ENCODE measurements at regions not wholly inside any gene's neighbourhood (a gene's known extent, or its start where the extent isn't known, plus 50 kb on each side); places are given as distances from the start of the nearest gene placed in this dataset.
"Not testable (repeated sequence)": the region's sequence is repeated elsewhere in the genome, so short reads cannot be mapped to it uniquely, and the experiment has no call there.

- Histone ChIP-seq H3K36me3 (no peaks in the 10 kb centered on the region), H3K27me3 (no peaks in the 10 kb centered on the region), H3K9me3 (no peaks in the 10 kb centered on the region), H3K4me3 (no peak overlapping the region), H3K27ac (no peak overlapping the region), H3K4me1 (no peaks in the 10 kb centered on the region)
- DNase-seq (no peak), ATAC-seq (no peak)
- WGBS (ENCODE audit: insufficient coverage, low coverage, low lambda C conversion rate, missing lambda C conversion rate) = 63% methylated on average over 5 of the region's 5 CpGs
- TF ChIP-seq CTCF (IDR thresholded peaks at IDR 0.05) = no peak
- TF ChIP-seq POLR2A (IDR thresholded peaks at IDR 0.05) = no peak
- intact Hi-C loops (cut with DNase I) = no loop called here
These were observed 298.4 kb upstream of the LUZP2 start for GRCh38 chr11:24198481-24198880.

GRCh38 chr11:24199461-24199860 lies 297.4 kb upstream of the LUZP2 start:
- ATAC-seq (no peak), DNase-seq (no peak)
- 45% methylated on average over 1 of the region's 1 CpG for whole genome bisulfite sequencing (ENCODE audit: insufficient coverage, low coverage, low lambda C conversion rate, missing lambda C conversion rate)
- Histone ChIP-seq H3K27me3 (no peaks in the 10 kb centered on the region), H3K9me3 (no peaks in the 10 kb centered on the region), H3K4me1 (no peaks in the 10 kb centered on the region), H3K27ac (no peak overlapping the region), H3K36me3 (no peaks in the 10 kb centered on the region), H3K4me3 (no peak overlapping the region)
- intact Hi-C loops (cut with DNase I) = no loop called here
- TF ChIP-seq CTCF (IDR thresholded peaks at IDR 0.05) (no peak), POLR2A (IDR thresholded peaks at IDR 0.05) (no peak)

DNA sequence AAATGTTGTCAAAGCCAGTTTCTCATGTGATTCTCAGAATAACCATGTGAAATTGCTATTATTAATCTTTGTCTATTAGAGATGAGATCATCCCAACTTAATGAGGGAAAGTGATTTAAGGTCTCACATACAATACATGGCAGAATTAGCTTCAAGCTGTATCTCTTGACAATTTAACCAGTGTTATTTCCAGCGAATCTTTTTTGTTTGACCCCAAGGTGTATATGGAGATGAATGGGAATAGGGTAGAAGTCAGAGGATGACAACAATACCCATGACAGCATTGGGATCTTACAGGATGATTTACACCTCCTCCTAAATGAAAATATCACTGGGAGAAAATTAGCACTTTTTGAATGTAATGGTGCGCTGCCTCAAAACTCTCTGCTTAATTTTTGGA lies 290.8 kb upstream of the LUZP2 start:
- ATAC-seq = no peak
- no peak for DNase-seq
- WGBS (ENCODE audit: insufficient coverage, low coverage, low lambda C conversion rate, missing lambda C conversion rate) = 71% methylated on average over 2 of the region's 2 CpGs
- no peaks in the 10 kb centered on the region for H3K4me1 ChIP-seq
- H3K36me3 ChIP-seq = no peaks in the 10 kb centered on the region
- H3K27ac ChIP-seq = no peak overlapping the region
- H3K9me3 ChIP-seq = no peaks in the 10 kb centered on the region
- intact Hi-C loops (cut with DNase I) = no loop called here
- no peak for TF ChIP-seq CTCF (IDR thresholded peaks at IDR 0.05)
- TF ChIP-seq POLR2A (IDR thresholded peaks at IDR 0.05) = no peak
- H3K4me3 ChIP-seq = no peak overlapping the region
- H3K27me3 ChIP-seq = no peaks in the 10 kb centered on the region

DNA sequence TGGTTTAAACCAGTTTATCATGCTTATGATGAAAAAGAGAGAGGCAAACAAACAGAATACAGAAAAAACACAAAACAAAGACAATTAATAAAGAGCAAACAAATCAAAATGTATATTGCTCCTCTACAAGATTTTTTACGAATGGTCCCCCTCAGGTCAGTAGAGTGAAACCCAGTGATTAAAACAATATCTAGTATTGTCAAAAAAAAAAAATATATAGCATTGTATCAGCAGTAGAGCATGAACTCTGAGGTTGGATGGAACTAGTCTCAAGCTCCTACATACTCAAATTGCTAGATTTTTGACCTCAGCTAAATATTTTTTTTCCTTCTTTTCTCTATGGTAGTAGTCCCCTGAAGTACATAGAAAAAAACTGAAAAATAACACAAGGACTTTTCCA lies 290.3 kb upstream of the LUZP2 start:
- no peaks in the 10 kb centered on the region for H3K27me3 ChIP-seq
- no peak overlapping the region for H3K27ac ChIP-seq
- intact Hi-C loops (cut with DNase I) = no loop called here
- no peaks in the 10 kb centered on the region for H3K4me1 ChIP-seq
- H3K36me3 ChIP-seq = no peaks in the 10 kb centered on the region
- H3K9me3 ChIP-seq = no peaks in the 10 kb centered on the region
- ATAC-seq = no peak
- DNase-seq = no peak
- WGBS (ENCODE audit: insufficient coverage, low coverage, low lambda C conversion rate, missing lambda C conversion rate) = 47% methylated on average over 1 of the region's 1 CpG
- H3K4me3 ChIP-seq = no peak overlapping the region
- no peak for TF ChIP-seq CTCF (IDR thresholded peaks at IDR 0.05)
- TF ChIP-seq POLR2A (IDR thresholded peaks at IDR 0.05) = no peak

DNA sequence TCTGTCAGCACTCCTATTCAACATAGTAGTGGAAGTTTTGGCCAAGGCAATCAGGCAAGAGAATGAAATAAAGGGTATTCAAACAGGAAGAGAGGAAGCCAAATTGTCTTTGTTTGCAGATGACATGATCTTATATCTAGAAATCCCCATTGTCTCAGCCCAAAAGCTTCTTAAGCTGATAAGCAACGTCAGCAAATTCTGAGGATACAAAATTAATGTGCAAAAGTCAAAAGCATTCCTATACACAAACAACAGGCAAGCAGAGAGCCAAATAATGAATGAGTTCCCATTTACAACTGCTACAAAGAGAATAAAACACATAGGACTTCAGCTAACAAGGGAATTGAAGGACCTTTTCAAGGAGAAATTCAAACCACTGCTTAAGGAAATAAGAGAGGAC lies 280.4 kb upstream of the LUZP2 start:
- intact Hi-C loops (cut with DNase I) = no loop called here
- no peak overlapping the region for H3K4me3 ChIP-seq
- no peaks in the 10 kb centered on the region for H3K27me3 ChIP-seq
- H3K9me3 ChIP-seq = no peaks in the 10 kb centered on the region
- 7% methylated on average over 1 of the region's 1 CpG for WGBS (ENCODE audit: insufficient coverage, low coverage, low lambda C conversion rate, missing lambda C conversion rate)
- no peak for DNase-seq
- H3K4me1 ChIP-seq = no peaks in the 10 kb centered on the region
- TF ChIP-seq CTCF (IDR thresholded peaks at IDR 0.05) = no peak
- TF ChIP-seq POLR2A (IDR thresholded peaks at IDR 0.05) = no peak
- ATAC-seq = no peak
- no peaks in the 10 kb centered on the region for H3K36me3 ChIP-seq
- H3K27ac ChIP-seq = no peak overlapping the region

DNA sequence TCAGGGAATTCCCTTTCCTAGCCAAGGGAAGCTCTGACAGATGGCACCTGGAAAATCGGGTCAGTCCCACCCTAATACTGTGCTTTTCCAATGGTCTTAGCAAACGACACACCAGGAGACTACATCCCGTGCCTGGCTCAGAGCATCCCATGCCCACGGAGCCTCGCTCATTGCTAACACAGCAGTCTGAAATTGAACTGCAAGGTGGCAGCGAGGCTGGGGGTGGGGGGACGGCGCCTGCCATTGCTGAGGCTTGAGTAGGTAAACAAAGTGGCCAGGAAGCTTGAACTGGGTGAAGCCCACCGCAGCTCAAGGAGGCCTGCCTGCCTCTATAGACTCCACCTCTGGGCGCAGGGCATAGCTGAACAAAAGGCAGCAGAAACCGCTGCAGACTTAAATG lies 279.5 kb upstream of the LUZP2 start:
- H3K36me3 ChIP-seq; H3K4me3 ChIP-seq; H3K4me1 ChIP-seq; ATAC-seq; intact Hi-C loops (cut with DNase I); H3K9me3 ChIP-seq; DNase-seq; H3K27ac ChIP-seq; H3K27me3 ChIP-seq: not testable (repeated sequence)
- 77% methylated on average over 5 of the region's 11 CpGs for WGBS (ENCODE audit: insufficient coverage, low coverage, low lambda C conversion rate, missing lambda C conversion rate)
